Hippocampal formation (tissue), 2 donors: ENCODE measurements at regions not wholly inside any gene's neighbourhood (a gene's known extent, or its start where the extent isn't known, plus 50 kb on each side); places are given as distances from the start of the nearest gene placed in this dataset.
"Not testable (repeated sequence)": the region's sequence is repeated elsewhere in the genome, so short reads cannot be mapped to it uniquely, and the experiment has no call there.

Experiments
- DNase-seq, 2 donors: peaks; one replicate each; lab custom pipeline; 2025; lab: John Stamatoyannopoulos, UW

- no peak for DNase-seq
Measured at GRCh38 chr1:38502758-38503157, 356.8 kb downstream of the RRAGC start.

- no peak for DNase-seq
Measured at GRCh38 chr1:38500891-38501290, 358.7 kb downstream of the RRAGC start.

GRCh38 chr1:38500352-38500751 is 359.2 kb downstream of the RRAGC start:
- no peak for DNase-seq

GRCh38 chr1:38498686-38499085 is 360.9 kb downstream of the RRAGC start:
- no peak for DNase-seq

GRCh38 chr1:38497921-38498656 is 361.5 kb downstream of the RRAGC start:
- DNase-seq: no peak

GRCh38 chr1:38493306-38493705 is 366.3 kb downstream of the RRAGC start:
- DNase-seq: not testable (repeated sequence)

GRCh38 chr1:38489844-38490270 is 369.7 kb downstream of the RRAGC start:
- DNase-seq: no peak

GRCh38 chr1:38488162-38488898 is 371.2 kb downstream of the RRAGC start:
- no peak for DNase-seq

GRCh38 chr1:38487396-38487795 is 372.2 kb downstream of the RRAGC start:
- no peak for DNase-seq

GRCh38 chr1:38486085-38486484 is 373.5 kb downstream of the RRAGC start:
- no peak for DNase-seq

GRCh38 chr1:38481871-38482826 is 377.4 kb downstream of the RRAGC start:
- DNase-seq: no peak

- DNase-seq: not testable (repeated sequence)
Measured at GRCh38 chr1:38479662-38480061, 379.9 kb downstream of the RRAGC start.

- DNase-seq: no peak
Measured at GRCh38 chr1:38477811-38478210, 381.8 kb downstream of the RRAGC start.

GRCh38 chr1:38476850-38477178 is 382.8 kb downstream of the RRAGC start:
- no peak for DNase-seq

- peak in 1 of 2 donors; percentile 11 for DNase-seq
Measured at GRCh38 chr1:38476111-38476849, 383.3 kb downstream of the RRAGC start.

- DNase-seq: no peak
Measured at GRCh38 chr1:38475624-38476005, 384.0 kb downstream of the RRAGC start.

- no peak for DNase-seq
Measured at GRCh38 chr1:38474738-38475623, 384.6 kb downstream of the RRAGC start.

GRCh38 chr1:38466487-38466886 is 393.1 kb downstream of the RRAGC start:
- DNase-seq: no peak

- DNase-seq: no peak
Measured at GRCh38 chr1:38465460-38465859, 394.1 kb downstream of the RRAGC start.

- DNase-seq: no peak
Measured at GRCh38 chr1:38464071-38464661, 395.4 kb downstream of the RRAGC start.
